HEK293 (cell line): ENCODE measurements at regions not wholly inside any gene's neighbourhood (a gene's known extent, or its start where the extent isn't known, plus 50 kb on each side); places are given as distances from the start of the nearest gene placed in this dataset.

Source experiments
- KLF16 ChIP-seq: fragments of 450-650 bp; formaldehyde crosslinking; IDR thresholded peaks from 2 replicates; pipeline ENCODE4 v1.5.1; 2017; ENCODE audit warnings: missing biosample characterization, missing genetic modification characterization
- REPIN1 ChIP-seq: fragments of 450-650 bp; formaldehyde crosslinking; IDR thresholded peaks from 2 replicates; pipeline ENCODE4 v1.5.1; 2017; ENCODE audit warnings: missing biosample characterization, missing genetic modification characterization, low read depth
- SETDB1 ChIP-seq: IDR thresholded peaks from one replicate; pipeline ENCODE4 v1.6.1; 2017; ENCODE audit warnings: mild to moderate bottlenecking, low read length, moderate library complexity, mixed read lengths; ENCODE audit not compliant: insufficient read length
- YY1 ChIP-seq: fragments of 450-650 bp; formaldehyde crosslinking; IDR thresholded peaks from 2 replicates; pipeline ENCODE4 v1.5.1; 2018; ENCODE audit warnings: missing biosample characterization, missing genetic modification characterization
- ZBTB20 ChIP-seq: fragments of 450-650 bp; formaldehyde crosslinking; IDR thresholded peaks from 2 replicates; pipeline ENCODE4 v1.5.1; 2016; ENCODE audit warnings: missing biosample characterization, missing genetic modification characterization
- ZNF184 ChIP-seq: fragments of 450-650 bp; IDR thresholded peaks from 2 replicates; pipeline ENCODE4 v1.5.1; 2018; ENCODE audit warnings: missing biosample characterization, mild to moderate bottlenecking, missing genetic modification characterization
- ZNF366 ChIP-seq: fragments of 450-650 bp; formaldehyde crosslinking; conservative IDR thresholded peaks from 2 replicates; pipeline ENCODE4 v1.5.1; 2016; ENCODE audit warnings: missing biosample characterization, missing genetic modification characterization
- ZNF626 ChIP-seq: fragments of 450-650 bp; sonication (Bioruptor Pico); formaldehyde crosslinking; IDR thresholded peaks from 2 replicates; pipeline ENCODE4 v1.5.1; 2018; ENCODE audit warnings: missing biosample characterization, missing genetic modification characterization, inconsistent platforms
- TF ChIP-seq, protein P1 (sequence below): fragments of 450-650 bp; formaldehyde crosslinking; IDR thresholded peaks from 2 replicates; pipeline ENCODE4 v1.5.1; 2016; ENCODE audit warnings: missing biosample characterization, missing genetic modification characterization
- TF ChIP-seq, protein P2 (sequence below): fragments of 450-650 bp; formaldehyde crosslinking; IDR thresholded peaks from 2 replicates; pipeline ENCODE4 v1.5.1; 2016; ENCODE audit warnings: missing biosample characterization, missing genetic modification characterization
- TF ChIP-seq, protein P3 (sequence below): fragments of 450-650 bp; formaldehyde crosslinking; IDR thresholded peaks from 2 replicates; pipeline ENCODE4 v1.5.1; 2016; ENCODE audit warnings: missing biosample characterization, missing genetic modification characterization
- TF ChIP-seq, protein P4 (sequence below): fragments of 450-650 bp; formaldehyde crosslinking; optimal IDR thresholded peaks from 2 replicates; pipeline ENCODE3; 2016; ENCODE audit warnings: missing biosample characterization, mild to moderate bottlenecking, missing genetic modification characterization

DNA sequence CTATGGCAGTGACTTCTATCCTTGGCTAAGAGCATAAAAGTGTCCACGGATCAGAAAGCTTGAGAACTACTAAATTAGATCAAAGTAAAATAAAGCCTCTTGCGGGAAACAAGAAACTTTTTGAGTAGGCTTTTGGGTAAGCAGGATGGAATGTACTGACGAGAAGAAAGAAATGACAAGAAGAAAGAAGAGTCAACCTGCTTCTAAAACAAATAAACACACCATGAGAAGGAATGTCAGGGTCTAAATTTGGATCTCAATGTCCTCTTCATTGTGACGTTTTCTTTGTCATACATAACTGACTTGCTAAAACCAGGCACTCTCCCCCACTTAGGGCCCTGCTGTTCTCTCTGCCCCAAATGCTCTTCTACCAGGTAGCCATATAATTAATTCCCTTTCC is 290.1 kb upstream of the PTGER4 start:
- TF ChIP-seq, protein P1, sequence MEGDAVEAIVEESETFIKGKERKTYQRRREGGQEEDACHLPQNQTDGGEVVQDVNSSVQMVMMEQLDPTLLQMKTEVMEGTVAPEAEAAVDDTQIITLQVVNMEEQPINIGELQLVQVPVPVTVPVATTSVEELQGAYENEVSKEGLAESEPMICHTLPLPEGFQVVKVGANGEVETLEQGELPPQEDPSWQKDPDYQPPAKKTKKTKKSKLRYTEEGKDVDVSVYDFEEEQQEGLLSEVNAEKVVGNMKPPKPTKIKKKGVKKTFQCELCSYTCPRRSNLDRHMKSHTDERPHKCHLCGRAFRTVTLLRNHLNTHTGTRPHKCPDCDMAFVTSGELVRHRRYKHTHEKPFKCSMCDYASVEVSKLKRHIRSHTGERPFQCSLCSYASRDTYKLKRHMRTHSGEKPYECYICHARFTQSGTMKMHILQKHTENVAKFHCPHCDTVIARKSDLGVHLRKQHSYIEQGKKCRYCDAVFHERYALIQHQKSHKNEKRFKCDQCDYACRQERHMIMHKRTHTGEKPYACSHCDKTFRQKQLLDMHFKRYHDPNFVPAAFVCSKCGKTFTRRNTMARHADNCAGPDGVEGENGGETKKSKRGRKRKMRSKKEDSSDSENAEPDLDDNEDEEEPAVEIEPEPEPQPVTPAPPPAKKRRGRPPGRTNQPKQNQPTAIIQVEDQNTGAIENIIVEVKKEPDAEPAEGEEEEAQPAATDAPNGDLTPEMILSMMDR (tag by site-specific recombination), result no peak
- TF ChIP-seq YY1 (tag by site-specific recombination) (no peak), SETDB1 (no peak), ZNF184 (no peak), ZNF626 (tag by site-specific recombination) (no peak), KLF16 (no peak), ZBTB20 (tag by site-specific recombination) (no peak), ZNF366 (tag by site-specific recombination) (no peak), REPIN1 (no peak)
- TF ChIP-seq, protein P2, sequence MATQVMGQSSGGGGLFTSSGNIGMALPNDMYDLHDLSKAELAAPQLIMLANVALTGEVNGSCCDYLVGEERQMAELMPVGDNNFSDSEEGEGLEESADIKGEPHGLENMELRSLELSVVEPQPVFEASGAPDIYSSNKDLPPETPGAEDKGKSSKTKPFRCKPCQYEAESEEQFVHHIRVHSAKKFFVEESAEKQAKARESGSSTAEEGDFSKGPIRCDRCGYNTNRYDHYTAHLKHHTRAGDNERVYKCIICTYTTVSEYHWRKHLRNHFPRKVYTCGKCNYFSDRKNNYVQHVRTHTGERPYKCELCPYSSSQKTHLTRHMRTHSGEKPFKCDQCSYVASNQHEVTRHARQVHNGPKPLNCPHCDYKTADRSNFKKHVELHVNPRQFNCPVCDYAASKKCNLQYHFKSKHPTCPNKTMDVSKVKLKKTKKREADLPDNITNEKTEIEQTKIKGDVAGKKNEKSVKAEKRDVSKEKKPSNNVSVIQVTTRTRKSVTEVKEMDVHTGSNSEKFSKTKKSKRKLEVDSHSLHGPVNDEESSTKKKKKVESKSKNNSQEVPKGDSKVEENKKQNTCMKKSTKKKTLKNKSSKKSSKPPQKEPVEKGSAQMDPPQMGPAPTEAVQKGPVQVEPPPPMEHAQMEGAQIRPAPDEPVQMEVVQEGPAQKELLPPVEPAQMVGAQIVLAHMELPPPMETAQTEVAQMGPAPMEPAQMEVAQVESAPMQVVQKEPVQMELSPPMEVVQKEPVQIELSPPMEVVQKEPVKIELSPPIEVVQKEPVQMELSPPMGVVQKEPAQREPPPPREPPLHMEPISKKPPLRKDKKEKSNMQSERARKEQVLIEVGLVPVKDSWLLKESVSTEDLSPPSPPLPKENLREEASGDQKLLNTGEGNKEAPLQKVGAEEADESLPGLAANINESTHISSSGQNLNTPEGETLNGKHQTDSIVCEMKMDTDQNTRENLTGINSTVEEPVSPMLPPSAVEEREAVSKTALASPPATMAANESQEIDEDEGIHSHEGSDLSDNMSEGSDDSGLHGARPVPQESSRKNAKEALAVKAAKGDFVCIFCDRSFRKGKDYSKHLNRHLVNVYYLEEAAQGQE, result no peak
- TF ChIP-seq, protein P3, sequence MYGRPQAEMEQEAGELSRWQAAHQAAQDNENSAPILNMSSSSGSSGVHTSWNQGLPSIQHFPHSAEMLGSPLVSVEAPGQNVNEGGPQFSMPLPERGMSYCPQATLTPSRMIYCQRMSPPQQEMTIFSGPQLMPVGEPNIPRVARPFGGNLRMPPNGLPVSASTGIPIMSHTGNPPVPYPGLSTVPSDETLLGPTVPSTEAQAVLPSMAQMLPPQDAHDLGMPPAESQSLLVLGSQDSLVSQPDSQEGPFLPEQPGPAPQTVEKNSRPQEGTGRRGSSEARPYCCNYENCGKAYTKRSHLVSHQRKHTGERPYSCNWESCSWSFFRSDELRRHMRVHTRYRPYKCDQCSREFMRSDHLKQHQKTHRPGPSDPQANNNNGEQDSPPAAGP, result no peak
- TF ChIP-seq, protein P4, sequence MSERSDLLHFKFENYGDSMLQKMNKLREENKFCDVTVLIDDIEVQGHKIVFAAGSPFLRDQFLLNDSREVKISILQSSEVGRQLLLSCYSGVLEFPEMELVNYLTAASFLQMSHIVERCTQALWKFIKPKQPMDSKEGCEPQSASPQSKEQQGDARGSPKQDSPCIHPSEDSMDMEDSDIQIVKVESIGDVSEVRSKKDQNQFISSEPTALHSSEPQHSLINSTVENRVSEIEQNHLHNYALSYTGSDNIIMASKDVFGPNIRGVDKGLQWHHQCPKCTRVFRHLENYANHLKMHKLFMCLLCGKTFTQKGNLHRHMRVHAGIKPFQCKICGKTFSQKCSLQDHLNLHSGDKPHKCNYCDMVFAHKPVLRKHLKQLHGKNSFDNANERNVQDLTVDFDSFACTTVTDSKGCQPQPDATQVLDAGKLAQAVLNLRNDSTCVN (tag by site-specific recombination), result no peak
